Activated naive CD4-positive, alpha-beta T cell treated with anti-CD3 and anti-CD28 coated beads, Interleukin-2, amount 50 U/mL, for 24 hours (primary cell): ENCODE measurements at regions not wholly inside any gene's neighbourhood (a gene's known extent, or its start where the extent isn't known, plus 50 kb on each side); places are given as distances from the start of the nearest gene placed in this dataset.

ENCODE experiments used
- H3K27ac Mint-ChIP-seq: one replicate; pipeline ENCODE4 v1.8.0; 2021; ENCODE audit warnings: mild to moderate bottlenecking, mixed read lengths
- H3K27me3 Mint-ChIP-seq: one replicate; pipeline ENCODE4 v1.8.0; 2021; ENCODE audit warnings: mixed read lengths
- H3K36me3 Mint-ChIP-seq: one replicate; pipeline ENCODE4 v1.8.0; 2021; ENCODE audit warnings: mixed read lengths
- H3K4me1 Mint-ChIP-seq: one replicate; pipeline ENCODE4 v1.8.0; 2021; ENCODE audit warnings: mixed read lengths
- H3K4me3 Mint-ChIP-seq: one replicate; pipeline ENCODE4 v1.8.0; 2021; ENCODE audit warnings: mild to moderate bottlenecking, mixed read lengths
- H3K9me3 Mint-ChIP-seq: one replicate; pipeline ENCODE4 v1.8.0; 2021; ENCODE audit warnings: mixed read lengths

DNA sequence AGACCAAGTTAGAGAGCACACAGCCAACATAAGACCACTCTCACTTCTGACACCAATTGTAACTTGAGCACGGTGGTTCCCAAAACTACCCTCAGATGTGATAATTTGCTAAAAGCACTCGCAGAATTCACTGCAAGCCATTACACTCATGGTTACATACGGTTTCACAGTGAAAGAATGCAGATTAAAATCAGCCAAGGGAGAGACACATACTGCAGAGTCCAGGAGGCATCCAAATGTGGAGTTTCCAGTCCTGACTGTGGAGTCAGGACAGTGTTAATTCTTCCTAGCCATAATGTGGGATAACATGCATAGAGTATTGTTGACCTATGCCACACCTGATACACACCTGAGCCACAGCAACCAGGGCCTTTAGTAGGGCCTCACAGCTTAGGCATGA, 956.4 kb downstream of the NTRK3 start:
- Mint-ChIP-seq H3K27me3 (no peaks in the 10 kb centered on the region), H3K36me3 (no peaks in the 10 kb centered on the region), H3K27ac (no peak overlapping the region), H3K4me3 (no peak overlapping the region), H3K9me3 (no peaks in the 10 kb centered on the region), H3K4me1 (no peaks in the 10 kb centered on the region)

DNA sequence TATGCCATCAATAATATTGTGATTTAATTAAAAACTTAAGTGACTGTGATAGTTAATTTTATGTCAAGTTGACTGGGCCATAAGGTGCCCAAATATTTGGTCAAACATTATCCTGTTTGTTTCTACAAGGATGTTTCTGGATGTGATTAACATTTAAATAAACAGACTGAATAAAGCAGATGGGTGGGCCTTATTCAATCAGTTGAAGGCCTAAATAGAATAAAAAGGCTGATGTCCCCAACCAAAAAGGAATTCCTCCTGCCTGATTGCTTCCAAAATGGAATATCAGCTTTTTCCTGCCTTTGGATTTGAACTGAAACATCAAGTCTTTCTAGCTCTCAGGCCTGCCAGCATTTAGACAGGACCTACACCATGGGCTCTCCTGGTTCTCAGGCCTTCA, 961.7 kb downstream of the NTRK3 start:
- Mint-ChIP-seq H3K4me3 (no peak overlapping the region), H3K4me1 (no peaks in the 10 kb centered on the region), H3K27ac (no peak overlapping the region), H3K27me3 (peaks cover 5% of the 10 kb centered on the region), H3K36me3 (no peaks in the 10 kb centered on the region), H3K9me3 (no peaks in the 10 kb centered on the region)

DNA sequence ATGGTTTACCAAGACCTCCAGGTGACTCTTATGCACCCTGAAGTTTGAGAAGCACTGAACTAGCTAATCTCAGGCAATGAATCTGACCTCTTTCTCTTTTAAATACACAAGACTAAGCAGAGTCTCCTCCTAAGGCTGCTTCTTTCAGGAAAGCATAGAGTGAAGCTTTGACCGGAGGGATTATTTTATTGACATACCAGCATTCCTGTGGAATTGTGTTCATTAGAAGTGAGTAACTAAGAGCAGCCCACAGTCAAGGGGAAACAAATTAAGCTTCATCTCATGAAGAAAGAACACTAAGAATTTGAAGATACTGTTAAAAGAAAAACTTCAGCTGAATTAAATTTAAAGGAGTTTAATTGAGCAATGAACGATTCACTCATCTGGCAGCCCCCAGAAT, 963.5 kb downstream of the NTRK3 start:
- Mint-ChIP-seq H3K4me1 (no peaks in the 10 kb centered on the region), H3K27ac (no peak overlapping the region), H3K9me3 (no peaks in the 10 kb centered on the region), H3K4me3 (no peak overlapping the region), H3K36me3 (no peaks in the 10 kb centered on the region), H3K27me3 (peaks cover 5% of the 10 kb centered on the region)

DNA sequence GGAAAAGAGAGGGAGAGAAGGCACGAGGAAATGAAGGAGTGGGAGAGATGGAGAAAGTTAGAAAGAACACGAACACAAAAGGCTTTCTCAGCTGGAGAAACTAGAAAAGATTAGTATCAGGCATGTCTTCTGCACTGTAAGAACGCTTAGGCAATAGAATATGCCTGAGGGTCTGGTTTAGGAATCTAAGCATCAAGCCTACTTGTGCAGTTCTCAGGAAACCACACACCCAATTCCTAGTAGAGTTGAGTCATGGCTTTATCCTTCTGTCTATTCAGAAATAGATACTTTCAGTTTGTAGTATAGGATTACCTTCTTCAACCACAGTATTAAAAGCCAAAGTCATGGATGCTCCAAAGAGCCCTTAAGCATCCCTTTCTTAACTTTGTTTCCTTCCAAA, 969.4 kb downstream of the NTRK3 start:
- Mint-ChIP-seq H3K36me3 (no peaks in the 10 kb centered on the region), H3K27me3 (peaks cover 9% of the 10 kb centered on the region), H3K27ac (no peak overlapping the region), H3K4me3 (no peak overlapping the region), H3K9me3 (peaks cover 8% of the 10 kb centered on the region), H3K4me1 (no peaks in the 10 kb centered on the region)

DNA sequence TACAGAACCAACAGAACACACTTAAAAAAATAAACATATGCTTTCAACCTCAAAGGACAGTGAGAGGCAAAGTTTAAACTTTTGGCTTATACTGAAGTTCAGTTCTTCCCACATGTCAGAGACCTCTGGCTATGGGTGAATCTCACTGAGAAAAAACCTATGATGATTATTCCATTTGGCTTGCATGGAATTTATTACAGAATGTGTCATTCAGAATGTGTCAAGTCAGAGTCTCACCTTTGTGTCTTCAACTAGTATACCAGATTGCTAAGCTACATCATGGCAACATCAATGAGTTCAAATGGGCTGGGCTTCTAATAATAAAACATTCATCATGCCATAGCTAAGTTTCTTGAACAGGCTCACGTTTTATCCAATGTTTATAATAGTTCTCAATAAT, 987.0 kb downstream of the NTRK3 start:
- no peaks in the 10 kb centered on the region for H3K4me1 Mint-ChIP-seq
- H3K36me3 Mint-ChIP-seq: no peaks in the 10 kb centered on the region
- H3K27ac Mint-ChIP-seq: no peak overlapping the region
- H3K27me3 Mint-ChIP-seq: peaks cover 9% of the 10 kb centered on the region
- no peak overlapping the region for H3K4me3 Mint-ChIP-seq
- peaks cover 10% of the 10 kb centered on the region for H3K9me3 Mint-ChIP-seq

DNA sequence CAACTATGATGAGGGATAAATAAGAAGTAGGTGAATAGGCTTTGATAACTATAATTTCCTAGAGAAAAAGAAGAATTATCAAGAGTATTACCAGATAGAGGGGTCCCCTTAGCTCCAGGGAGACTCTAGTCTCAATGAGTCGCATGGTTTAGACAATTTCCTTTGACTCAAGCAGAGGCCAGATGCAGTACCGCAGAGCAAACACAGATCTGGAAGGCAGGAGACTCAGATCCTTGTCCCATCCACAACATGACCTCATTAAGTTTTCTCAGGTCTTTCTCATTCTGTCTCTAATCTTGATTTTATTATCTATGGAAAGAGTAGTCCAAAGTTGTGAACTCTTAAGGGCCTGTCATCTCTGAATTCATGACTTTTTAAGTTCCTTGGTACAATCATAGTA, 987.9 kb downstream of the NTRK3 start:
- Mint-ChIP-seq H3K4me1 (no peaks in the 10 kb centered on the region), H3K36me3 (no peaks in the 10 kb centered on the region), H3K27me3 (peaks cover 11% of the 10 kb centered on the region), H3K27ac (no peak overlapping the region), H3K4me3 (no peak overlapping the region), H3K9me3 (peaks cover 10% of the 10 kb centered on the region)

- Mint-ChIP-seq H3K27ac (no peak overlapping the region), H3K9me3 (peaks cover 10% of the 10 kb centered on the region), H3K36me3 (no peaks in the 10 kb centered on the region), H3K4me1 (no peaks in the 10 kb centered on the region), H3K4me3 (no peak overlapping the region), H3K27me3 (peaks cover 14% of the 10 kb centered on the region)
These were observed 988.7 kb downstream of the NTRK3 start for GRCh38 chr15:87267798-87268197.

GRCh38 chr15:87263871-87264270, 992.7 kb downstream of the NTRK3 start:
- Mint-ChIP-seq H3K27ac (no peak overlapping the region), H3K27me3 (peaks cover 22% of the 10 kb centered on the region), H3K4me1 (no peaks in the 10 kb centered on the region), H3K4me3 (no peak overlapping the region), H3K36me3 (no peaks in the 10 kb centered on the region), H3K9me3 (peaks cover 6% of the 10 kb centered on the region)

DNA sequence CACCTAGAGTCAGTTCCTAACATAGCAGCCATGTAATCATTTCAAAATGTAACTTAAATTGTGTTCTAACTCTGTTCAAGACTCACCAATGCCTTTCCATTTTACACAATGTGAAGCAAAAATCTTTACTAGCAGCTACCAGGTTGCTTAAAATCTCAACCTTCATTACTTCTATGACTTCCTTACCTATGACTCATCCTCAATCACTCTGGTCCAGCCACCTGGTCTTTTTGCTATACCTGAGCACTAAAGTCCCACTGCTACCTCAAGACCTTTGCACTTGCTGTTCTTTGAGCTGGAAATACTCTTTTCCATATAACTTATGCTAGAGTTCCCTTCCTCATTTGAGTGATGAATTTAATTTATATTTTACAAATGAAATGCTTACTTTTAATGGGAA, 993.2 kb downstream of the NTRK3 start:
- Mint-ChIP-seq H3K27ac (no peak overlapping the region), H3K4me1 (no peaks in the 10 kb centered on the region), H3K4me3 (no peak overlapping the region), H3K9me3 (peaks cover 6% of the 10 kb centered on the region), H3K36me3 (no peaks in the 10 kb centered on the region), H3K27me3 (peaks cover 22% of the 10 kb centered on the region)

DNA sequence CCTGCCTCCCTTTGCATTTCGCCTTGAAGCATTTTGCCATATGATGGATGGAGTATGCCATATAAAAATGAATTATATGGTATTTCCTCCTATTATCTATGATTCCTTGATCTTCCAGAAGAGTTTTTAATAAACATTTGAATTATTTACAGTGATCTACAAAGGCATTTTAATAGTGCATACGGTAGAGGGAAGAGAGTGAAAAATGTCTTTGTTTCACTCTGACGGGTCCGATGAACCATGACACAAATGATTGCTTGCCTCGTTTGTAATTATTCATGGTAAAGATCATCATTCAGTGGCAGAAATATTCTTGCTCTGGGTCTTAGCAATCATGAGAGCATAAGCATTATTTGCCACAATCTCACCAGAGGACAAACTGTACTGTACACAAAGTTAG, 1010.9 kb downstream of the NTRK3 start:
- Mint-ChIP-seq H3K4me1 (no peaks in the 10 kb centered on the region), H3K36me3 (no peaks in the 10 kb centered on the region), H3K27me3 (no peaks in the 10 kb centered on the region), H3K27ac (no peak overlapping the region), H3K4me3 (no peak overlapping the region), H3K9me3 (no peaks in the 10 kb centered on the region)

DNA sequence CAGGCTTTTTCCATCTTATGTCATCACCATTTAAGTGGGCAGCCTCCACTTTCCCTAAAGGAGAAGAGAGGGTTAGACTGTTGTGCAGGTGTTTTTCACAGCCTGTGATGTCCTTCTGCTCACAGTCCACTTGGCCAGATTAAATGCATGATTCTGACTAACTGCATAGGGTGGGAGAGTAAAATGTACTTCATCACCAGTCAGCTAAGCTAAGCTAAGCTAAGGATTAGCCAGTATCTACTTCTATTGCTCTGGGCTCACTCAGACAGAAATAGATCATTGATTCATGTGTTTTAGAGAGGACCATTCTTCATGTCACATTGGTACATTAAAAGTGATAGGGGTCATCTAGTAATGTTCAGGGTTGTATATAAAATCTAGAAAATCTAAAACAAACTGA, 1013.1 kb downstream of the NTRK3 start:
- no peaks in the 10 kb centered on the region for H3K36me3 Mint-ChIP-seq
- H3K4me3 Mint-ChIP-seq: no peak overlapping the region
- H3K9me3 Mint-ChIP-seq: no peaks in the 10 kb centered on the region
- H3K27me3 Mint-ChIP-seq: no peaks in the 10 kb centered on the region
- no peaks in the 10 kb centered on the region for H3K4me1 Mint-ChIP-seq
- H3K27ac Mint-ChIP-seq: no peak overlapping the region

DNA sequence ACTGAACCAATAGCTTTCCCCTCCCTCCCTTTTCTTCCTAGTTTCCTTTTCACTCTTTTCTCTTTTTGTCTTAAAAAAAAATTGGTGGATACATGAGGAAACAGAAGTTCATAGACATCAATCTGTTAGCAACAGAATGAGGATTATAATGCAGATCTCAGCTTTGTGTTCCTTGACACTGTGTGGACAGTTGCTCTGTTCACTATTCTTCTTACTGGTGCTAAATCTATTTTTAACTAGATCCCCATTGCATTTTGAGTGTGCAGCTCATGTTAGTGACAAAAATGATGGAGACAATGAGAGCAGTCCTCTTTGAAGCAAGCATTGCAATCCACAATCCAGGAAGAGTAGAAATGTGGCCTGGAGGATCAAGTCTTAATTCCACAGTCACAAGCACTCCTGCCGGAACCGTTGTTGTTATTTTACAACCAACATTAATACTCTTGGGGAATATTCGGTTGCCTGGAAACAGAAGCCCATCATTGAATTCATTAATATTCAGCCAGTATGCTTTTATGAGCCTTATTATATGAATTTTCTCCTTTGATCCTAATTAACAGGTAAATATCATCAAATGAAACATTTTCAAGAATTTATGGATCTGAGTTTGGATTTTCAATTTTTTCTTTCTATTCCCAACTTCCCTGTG, 1016.8 kb downstream of the NTRK3 start:
- Mint-ChIP-seq H3K36me3 (no peaks in the 10 kb centered on the region), H3K4me1 (no peaks in the 10 kb centered on the region), H3K27ac (no peak overlapping the region), H3K27me3 (no peaks in the 10 kb centered on the region), H3K9me3 (no peaks in the 10 kb centered on the region), H3K4me3 (no peak overlapping the region)

DNA sequence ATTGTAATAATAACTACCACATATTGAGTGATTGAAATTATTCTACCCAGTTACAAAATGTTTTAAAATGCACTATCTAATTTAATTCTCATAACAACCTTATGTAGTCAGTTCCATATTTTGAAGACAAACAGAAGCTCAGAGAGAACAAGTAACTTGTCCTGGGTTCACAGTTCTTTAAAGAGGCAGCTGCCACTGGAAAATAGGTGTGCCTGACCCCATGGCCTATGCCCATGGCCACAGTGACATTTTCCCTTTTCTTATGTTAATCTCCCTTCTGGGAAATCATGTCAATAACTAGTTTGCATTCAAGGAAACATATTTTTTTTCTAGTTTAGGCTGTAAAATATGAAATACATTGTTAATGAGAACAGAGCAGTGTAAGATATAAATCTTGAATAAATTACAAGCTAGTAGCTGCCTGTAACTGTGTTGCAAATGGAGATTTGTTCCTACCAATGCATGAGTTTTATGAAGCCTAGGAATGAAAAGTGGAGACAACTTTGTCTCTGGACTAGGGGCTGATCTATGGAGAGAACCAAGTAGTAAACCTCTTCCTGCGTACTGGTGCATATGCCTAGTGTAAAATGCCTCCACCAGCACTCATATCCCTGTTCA, 1018.0 kb downstream of the NTRK3 start:
- H3K27ac Mint-ChIP-seq: no peak overlapping the region
- H3K27me3 Mint-ChIP-seq: no peaks in the 10 kb centered on the region
- no peaks in the 10 kb centered on the region for H3K36me3 Mint-ChIP-seq
- no peaks in the 10 kb centered on the region for H3K9me3 Mint-ChIP-seq
- no peak overlapping the region for H3K4me3 Mint-ChIP-seq
- H3K4me1 Mint-ChIP-seq: no peaks in the 10 kb centered on the region

DNA sequence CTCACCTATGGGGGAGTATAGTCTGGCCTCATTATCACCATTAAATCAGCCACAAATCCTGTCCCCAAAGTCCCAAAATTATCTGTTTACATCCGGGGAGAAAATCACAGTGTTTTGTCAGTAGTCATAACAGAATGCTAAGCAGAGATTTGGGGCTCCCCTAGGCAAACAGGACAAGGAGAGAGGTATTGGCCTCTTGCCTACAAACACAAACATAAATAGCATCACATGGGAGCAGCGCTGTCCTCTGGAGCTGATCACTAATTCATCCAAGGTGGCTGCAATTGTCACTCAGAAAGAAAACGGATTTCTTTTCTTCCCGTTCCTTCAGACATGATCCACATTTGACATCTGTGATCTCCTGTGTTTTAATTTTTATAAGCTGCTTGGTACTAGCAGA, 1028.1 kb downstream of the NTRK3 start:
- Mint-ChIP-seq H3K27ac (no peak overlapping the region), H3K4me1 (no peaks in the 10 kb centered on the region), H3K36me3 (no peaks in the 10 kb centered on the region), H3K4me3 (no peak overlapping the region), H3K27me3 (peaks cover 2% of the 10 kb centered on the region), H3K9me3 (no peaks in the 10 kb centered on the region)

GRCh38 chr15:87227846-87228245, 1028.7 kb downstream of the NTRK3 start:
- no peaks in the 10 kb centered on the region for H3K9me3 Mint-ChIP-seq
- no peak overlapping the region for H3K4me3 Mint-ChIP-seq
- H3K36me3 Mint-ChIP-seq: no peaks in the 10 kb centered on the region
- no peaks in the 10 kb centered on the region for H3K4me1 Mint-ChIP-seq
- peaks cover 2% of the 10 kb centered on the region for H3K27me3 Mint-ChIP-seq
- H3K27ac Mint-ChIP-seq: no peak overlapping the region

GRCh38 chr15:87225436-87225835, 1031.1 kb downstream of the NTRK3 start:
- Mint-ChIP-seq H3K27me3 (peaks cover 2% of the 10 kb centered on the region), H3K27ac (no peak overlapping the region), H3K4me3 (no peak overlapping the region), H3K4me1 (no peaks in the 10 kb centered on the region), H3K9me3 (no peaks in the 10 kb centered on the region), H3K36me3 (no peaks in the 10 kb centered on the region)

GRCh38 chr15:87224404-87224803, 1032.1 kb downstream of the NTRK3 start:
- Mint-ChIP-seq H3K27ac (no peak overlapping the region), H3K4me1 (no peaks in the 10 kb centered on the region), H3K27me3 (peaks cover 2% of the 10 kb centered on the region), H3K9me3 (peaks cover 2% of the 10 kb centered on the region), H3K36me3 (no peaks in the 10 kb centered on the region), H3K4me3 (no peak overlapping the region)
